NT2/D1 (cell line): ENCODE measurements at regions not wholly inside any gene's neighbourhood (a gene's known extent, or its start where the extent isn't known, plus 50 kb on each side); places are given as distances from the start of the nearest gene placed in this dataset.

Experiments used
- SUZ12 ChIP-seq: IDR thresholded peaks from 2 replicates; pipeline ENCODE4 v1.6.1; 2011; ENCODE audit not compliant: insufficient read length, insufficient read depth; ENCODE audit errors: extremely low read depth
- YY1 ChIP-seq: IDR thresholded peaks from 2 replicates; pipeline ENCODE4 v1.6.1; 2011; ENCODE audit not compliant: insufficient read length, insufficient read depth

GRCh38 chr20:40111282-40111681 lies 577.8 kb downstream of the MAFB start:
- TF ChIP-seq YY1 = no peak
- TF ChIP-seq SUZ12 = no peak
